ENCODE measurements at regions not wholly inside any gene's neighbourhood (a gene's known extent, or its start where the extent isn't known, plus 50 kb on each side); places are given as distances from the start of the nearest gene placed in this dataset.

DNA sequence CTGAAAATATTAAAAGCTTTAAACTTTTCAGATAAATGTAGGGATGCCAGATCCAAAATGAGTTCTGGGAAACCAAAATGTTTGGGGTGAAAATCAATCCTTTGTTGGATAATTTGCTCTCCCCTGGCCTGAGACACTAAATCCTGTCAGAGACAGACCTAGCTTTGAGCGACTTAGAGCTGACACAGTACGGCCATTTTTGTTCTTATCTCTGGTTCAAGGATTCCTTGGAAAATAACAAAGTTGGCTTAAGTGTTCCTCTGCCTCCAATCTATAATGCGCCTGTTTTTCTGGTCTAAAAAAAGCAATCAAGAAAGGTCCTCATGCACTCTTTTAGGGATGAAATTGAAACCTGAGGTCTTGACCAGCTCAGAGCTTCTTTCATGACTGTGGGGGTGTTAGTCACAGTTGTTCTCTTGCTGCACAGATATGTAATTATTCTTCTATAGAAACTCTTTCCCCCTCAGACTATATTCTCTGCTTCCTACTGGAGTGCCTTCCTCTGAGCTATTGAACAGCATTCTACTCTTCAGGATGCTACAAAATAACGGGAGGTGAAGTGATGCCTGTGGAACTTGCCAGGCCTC lies 52.3 kb upstream of the EGLN3 start:
- DNase-seq: no peak

All from activated effector memory CD4-positive, alpha-beta T cell treated with anti-CD3 and anti-CD28 coated beads, Interleukin-2, amount 50 U/mL, for 16 hours (primary cell).